H7 (cell line): ENCODE measurements at regions not wholly inside any gene's neighbourhood (a gene's known extent, or its start where the extent isn't known, plus 50 kb on each side); places are given as distances from the start of the nearest gene placed in this dataset.

Experiments used
- DNase-seq: peaks from one replicate; pipeline ENCODE4 v3.0.0; 2012
- H3K27me3 ChIP-seq: 2 replicates; pipeline ENCODE4 v1.6.0; 2011; ENCODE audit warnings: mild to moderate bottlenecking, low read length; ENCODE audit not compliant: control insufficient read depth, insufficient read depth
- H3K36me3 ChIP-seq: replicated peaks from 2 replicates; pipeline ENCODE4 v1.5.1; 2011; ENCODE audit warnings: low read length; ENCODE audit not compliant: control insufficient read depth, insufficient read depth
- H3K4me3 ChIP-seq: 2 replicates; pipeline ENCODE4 v1.5.1; 2011; ENCODE audit warnings: low read depth, mild to moderate bottlenecking, control low read depth, low read length, moderate library complexity; ENCODE audit not compliant: insufficient read depth

DNA sequence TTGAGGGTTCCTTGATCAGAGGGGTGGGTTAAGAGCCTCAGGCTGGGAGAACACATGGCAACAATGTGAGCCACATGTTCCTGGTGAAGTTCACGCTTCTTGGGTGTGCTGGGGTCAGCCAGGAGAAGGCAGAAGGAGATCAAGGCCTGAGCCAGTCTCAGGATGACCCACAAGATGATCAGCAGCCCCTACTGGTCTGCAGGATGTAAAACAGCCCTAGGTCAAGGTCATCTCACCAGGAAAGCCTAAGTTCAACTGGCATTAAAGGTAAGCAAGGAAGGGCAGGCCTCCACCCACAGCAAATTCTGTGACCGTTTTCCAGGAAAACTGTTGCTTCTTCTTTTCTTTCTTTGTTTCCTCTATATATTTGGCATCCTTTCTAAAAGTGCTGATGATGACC is 156.7 kb upstream of the KIRREL3 start:
- Histone ChIP-seq H3K4me3 (no peak overlapping the region), H3K36me3 (no peaks in the 10 kb centered on the region), H3K27me3 (no peaks in the 10 kb centered on the region)
- no peak for DNase-seq

DNA sequence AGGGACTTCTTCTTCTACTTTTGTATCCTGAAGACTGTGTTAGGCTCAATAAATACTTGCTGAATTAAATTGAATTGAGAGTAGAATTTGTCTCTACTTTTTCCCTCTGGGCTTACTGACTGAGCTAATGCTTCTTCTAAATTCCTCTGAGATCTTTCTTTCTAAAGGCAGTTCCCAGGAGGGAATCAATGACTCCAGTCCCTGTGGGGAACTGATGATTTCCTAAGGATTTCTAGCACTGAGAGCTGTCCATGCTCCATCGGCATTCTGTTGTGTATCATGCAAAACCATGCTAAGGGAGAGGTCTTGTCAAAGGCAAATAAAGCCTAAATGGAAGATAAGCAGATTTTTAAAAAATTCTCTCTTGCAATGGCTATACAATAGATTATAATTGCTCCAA is 148.8 kb upstream of the KIRREL3 start:
- no peaks in the 10 kb centered on the region for H3K27me3 ChIP-seq
- H3K4me3 ChIP-seq, result no peak overlapping the region
- no peak for DNase-seq
- no peaks in the 10 kb centered on the region for H3K36me3 ChIP-seq

DNA sequence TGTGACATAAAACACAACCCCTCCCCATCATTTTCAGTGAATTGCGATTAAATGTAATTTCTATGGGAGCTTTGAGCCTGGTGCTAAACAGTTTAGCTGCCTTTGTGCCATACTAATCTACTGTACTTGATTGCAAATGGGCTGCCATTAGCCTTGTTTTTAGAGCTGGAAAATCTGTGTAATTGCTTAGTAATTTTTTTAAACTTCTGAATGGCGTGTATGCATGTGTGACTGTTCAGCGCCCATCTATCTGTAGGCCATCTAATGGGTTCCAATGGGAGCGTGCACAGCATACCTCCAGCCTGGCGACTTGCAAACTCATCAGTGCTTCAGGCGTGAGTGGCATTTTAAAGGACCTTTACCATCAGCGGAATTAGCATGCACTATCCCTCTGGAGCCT is 142.7 kb upstream of the KIRREL3 start:
- Histone ChIP-seq H3K36me3 (no peaks in the 10 kb centered on the region), H3K27me3 (no peaks in the 10 kb centered on the region), H3K4me3 (no peak overlapping the region)
- DNase-seq, result no peak

DNA sequence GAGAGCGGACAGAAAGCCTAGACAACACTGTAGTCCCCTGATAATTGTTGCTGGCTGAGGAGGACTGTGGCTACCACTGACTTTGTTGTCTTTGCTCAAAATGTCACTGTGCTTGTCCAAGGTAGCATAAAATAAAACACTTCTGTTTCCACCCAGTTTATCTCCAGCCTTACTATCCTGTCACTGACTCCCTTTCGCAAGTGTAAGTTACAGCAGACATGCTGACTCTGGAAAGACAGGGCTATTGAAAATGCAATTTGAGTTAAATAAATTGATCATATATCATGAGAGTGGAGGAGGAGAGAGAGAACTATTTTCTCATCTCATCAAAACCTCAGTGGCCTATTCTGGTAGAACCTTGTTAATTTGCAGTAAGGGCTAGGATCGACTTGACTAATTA is 138.0 kb upstream of the KIRREL3 start:
- Histone ChIP-seq H3K27me3 (no peaks in the 10 kb centered on the region), H3K36me3 (no peaks in the 10 kb centered on the region), H3K4me3 (no peak overlapping the region)
- DNase-seq, result no peak

DNA sequence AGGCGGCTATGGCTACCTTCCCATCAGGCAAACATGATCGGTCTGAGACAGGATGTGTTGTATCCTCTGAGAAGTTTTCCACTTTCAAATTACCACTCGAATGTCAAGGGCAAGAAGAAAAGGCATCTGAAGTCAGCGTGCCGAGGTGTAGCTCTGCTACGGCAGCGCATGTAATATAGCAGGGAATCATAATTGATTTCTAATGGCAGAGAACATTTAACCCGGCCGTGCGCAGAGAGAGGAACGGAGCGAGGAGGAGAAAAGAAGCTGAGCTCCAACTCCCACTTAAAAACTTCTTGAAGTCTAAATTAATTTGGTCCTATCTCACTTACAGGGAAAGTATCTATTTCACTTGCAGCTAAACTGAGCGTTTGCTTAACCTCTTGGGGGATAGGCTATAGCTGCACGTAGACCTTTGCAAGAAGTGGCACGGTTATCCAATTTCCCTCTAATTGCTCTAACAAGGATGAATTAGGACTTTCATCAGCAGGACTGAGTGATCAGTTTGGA is 137.3 kb upstream of the KIRREL3 start:
- Histone ChIP-seq H3K4me3 (no peak overlapping the region), H3K27me3 (no peaks in the 10 kb centered on the region), H3K36me3 (no peaks in the 10 kb centered on the region)

DNA sequence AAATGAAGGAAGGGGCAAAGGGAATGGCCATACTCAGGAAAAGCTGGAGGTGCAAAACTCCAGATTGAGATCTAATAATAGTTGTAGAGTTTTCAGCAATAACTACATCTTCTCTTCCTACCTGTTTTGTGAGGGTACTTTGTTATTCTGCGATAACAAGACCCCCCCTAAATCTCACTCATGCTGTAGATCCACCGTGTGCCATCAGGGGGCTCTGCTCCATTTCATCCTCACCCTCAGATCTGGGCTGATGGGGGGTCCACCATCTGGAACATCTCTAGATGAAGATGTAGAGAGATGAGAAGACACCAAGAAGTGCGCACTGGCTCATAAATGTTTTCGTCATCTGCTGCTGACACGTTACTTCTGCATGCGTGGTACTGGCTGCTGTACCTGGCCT is 135.9 kb upstream of the KIRREL3 start:
- DNase-seq, result no peak
- Histone ChIP-seq H3K4me3 (no peak overlapping the region), H3K27me3 (no peaks in the 10 kb centered on the region), H3K36me3 (no peaks in the 10 kb centered on the region)

More for the DNA sequence above, 137.3 kb upstream of the KIRREL3 start:
- DNase-seq, result no peak

DNA sequence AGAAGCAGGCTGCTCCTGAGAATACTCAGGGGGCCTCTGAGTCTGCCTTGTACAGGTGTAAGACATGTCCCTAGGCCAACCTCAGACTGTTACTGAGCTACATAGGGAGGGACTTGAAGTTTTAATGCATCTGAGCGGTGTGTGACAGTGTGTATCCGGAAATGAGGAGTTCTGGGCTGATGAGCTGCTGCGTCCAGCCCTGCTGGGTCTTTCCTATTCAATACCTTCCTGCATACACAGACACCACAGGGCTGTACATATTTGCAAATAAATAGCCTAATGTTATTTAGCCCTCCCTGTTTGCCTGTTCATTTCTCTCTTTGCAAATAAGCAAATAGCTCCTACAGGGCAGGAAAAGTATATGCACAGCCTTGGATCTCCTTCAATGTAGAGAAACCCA is 134.7 kb upstream of the KIRREL3 start:
- Histone ChIP-seq H3K27me3 (no peaks in the 10 kb centered on the region), H3K4me3 (no peak overlapping the region), H3K36me3 (no peaks in the 10 kb centered on the region)
- DNase-seq, result no peak

DNA sequence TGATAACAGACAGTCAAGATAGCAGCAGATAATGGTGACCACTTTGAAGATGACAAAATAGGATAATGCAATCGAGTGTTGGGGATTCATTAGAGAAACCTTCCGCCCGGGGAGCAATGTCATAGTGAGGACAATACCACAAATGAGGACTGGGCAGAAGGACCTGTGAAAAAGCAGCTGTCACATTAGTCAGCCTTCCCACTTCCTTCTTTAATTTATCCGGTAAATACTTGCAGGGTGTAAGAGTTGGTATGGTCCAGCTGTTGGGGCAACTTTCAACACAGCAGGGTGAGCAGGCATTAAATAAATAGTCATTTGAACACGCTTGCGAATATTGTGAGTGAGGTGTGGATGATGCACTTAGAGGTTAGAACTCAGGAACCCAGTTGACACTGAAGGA is 132.5 kb upstream of the KIRREL3 start:
- no peaks in the 10 kb centered on the region for H3K36me3 ChIP-seq
- DNase-seq, result no peak
- no peaks in the 10 kb centered on the region for H3K27me3 ChIP-seq
- H3K4me3 ChIP-seq, result no peak overlapping the region

DNA sequence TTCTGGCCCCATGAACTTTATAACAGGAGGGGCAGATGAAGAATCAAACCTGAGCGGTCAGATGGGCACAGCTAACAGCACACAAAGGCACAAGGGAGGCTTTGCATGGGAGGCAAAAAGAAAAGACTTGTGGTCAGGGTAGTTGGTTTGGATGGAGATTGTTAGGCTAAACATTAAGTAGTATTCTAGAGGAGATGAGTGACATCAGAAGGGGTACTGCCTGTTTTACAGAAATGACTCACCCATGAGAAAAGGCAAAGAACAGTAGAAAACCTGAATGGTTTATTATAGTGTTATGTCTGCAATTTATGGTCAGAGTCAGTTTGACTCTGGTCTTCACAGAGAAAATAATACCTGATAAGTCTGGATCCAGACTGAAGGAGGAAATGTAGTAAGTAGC is 129.8 kb upstream of the KIRREL3 start:
- Histone ChIP-seq H3K36me3 (no peaks in the 10 kb centered on the region), H3K4me3 (no peak overlapping the region), H3K27me3 (no peaks in the 10 kb centered on the region)
- DNase-seq, result no peak

DNA sequence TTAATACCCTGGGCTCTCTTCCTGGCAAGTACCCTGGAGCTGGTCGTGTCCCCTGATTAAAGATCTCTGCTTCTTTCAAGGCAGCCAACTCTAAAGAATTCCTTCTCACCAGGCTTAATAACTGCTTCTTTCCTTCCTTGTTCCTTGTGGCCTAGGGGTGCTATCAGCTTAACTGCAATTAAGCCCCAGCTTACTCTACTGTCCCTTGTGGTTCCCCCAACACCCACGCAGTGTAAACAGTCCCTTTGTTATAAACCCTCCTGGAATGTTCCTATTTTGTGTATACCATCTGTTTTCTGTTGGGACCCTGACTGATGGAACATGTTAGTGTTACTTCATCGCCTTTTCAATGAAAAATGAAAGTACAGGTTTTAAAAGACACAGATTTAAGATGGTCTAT is 126.4 kb upstream of the KIRREL3 start:
- H3K36me3 ChIP-seq, result no peaks in the 10 kb centered on the region

DNA sequence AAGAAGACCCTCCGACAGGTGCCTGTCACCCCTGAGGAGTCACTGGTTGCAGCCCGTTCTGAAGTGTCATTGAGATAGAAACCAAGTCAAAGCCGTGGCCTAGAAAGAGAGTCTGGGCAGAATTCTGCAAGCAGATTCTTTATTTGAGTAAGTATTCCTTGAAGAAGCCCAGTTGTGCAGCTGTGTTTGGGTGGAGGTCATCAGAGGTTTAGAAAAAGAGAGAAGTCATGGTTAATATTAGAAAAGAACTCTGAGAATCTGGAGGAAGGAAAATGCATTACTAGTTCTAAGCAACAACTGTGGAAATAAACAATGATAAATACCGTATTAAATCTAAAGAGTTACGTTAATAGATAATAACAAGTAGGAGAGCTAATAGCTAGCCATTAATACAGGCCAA is 118.8 kb upstream of the KIRREL3 start:
- no peak overlapping the region for H3K4me3 ChIP-seq
- no peaks in the 10 kb centered on the region for H3K27me3 ChIP-seq
- DNase-seq, result no peak
- H3K36me3 ChIP-seq, result no peaks in the 10 kb centered on the region

More for the DNA sequence above, 126.4 kb upstream of the KIRREL3 start:
- DNase-seq, result no peak
- no peaks in the 10 kb centered on the region for H3K27me3 ChIP-seq
- H3K4me3 ChIP-seq, result no peak overlapping the region

DNA sequence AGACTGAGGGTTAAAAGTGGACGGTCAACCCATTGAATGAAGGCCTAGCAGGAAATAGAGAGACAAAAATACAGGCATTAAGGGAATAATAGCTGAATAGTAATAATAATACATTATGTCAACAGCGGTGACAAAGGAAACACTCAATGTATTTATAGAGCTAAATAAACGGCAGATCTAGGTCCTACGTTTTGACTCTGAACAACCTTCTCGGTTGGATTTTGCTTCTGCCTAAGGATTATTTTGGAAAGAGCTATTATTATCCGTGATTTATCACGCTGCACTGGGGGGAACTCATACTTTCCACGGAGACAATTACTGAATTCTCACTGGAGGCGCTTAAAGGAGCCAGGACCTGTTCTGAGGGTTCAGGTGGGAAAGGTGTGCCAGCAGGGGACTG is 118.2 kb upstream of the KIRREL3 start:
- Histone ChIP-seq H3K36me3 (no peaks in the 10 kb centered on the region), H3K27me3 (no peaks in the 10 kb centered on the region), H3K4me3 (no peak overlapping the region)
- DNase-seq, result no peak

DNA sequence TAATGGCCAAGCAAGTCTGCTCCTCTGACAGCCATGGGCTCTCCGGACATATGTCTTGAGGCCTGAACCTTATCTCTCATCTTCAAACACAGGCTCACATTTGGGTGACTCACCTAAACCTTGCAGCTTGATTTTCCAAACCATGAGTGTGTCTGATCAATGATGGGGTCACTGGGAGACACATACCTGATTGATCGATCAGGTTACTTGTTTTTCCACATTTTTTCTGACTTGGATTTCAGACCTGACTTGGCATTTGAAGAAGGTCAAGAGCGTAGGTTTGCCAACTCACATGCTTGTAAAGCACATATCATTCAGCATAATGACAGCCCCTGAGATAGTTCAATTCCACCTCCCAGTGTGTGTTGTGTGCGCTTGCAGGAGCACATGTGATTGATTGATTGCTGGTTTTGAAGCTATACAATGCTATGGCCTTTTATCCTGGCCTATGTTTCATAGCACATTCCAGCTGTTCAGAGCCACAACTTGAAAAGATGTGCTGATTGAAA is 116.7 kb upstream of the KIRREL3 start:
- H3K36me3 ChIP-seq, result no peaks in the 10 kb centered on the region
- no peak for DNase-seq
- H3K4me3 ChIP-seq, result no peak overlapping the region
- H3K27me3 ChIP-seq, result no peaks in the 10 kb centered on the region

DNA sequence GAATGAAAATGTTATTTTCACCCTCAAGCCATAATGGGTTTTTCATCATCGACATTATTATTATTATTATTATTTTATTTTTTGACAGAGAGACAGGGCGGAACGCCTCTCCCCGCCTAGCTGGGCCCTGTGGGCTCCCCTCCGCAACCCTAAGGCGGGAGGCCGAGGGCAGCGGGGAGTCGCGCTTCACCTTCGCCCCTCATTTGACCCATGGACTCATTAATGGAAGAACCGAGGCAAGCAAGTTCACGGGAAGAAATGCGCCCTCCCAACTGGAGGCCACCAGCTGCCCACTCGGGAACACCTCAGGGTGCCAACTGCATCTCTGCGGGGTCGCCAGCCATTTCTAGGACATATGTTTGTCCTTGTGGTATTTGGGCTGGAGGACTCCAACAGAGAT is 115.3 kb upstream of the KIRREL3 start:
- no peaks in the 10 kb centered on the region for H3K27me3 ChIP-seq
- H3K4me3 ChIP-seq, result no peak overlapping the region
- no peaks in the 10 kb centered on the region for H3K36me3 ChIP-seq
- no peak for DNase-seq

DNA sequence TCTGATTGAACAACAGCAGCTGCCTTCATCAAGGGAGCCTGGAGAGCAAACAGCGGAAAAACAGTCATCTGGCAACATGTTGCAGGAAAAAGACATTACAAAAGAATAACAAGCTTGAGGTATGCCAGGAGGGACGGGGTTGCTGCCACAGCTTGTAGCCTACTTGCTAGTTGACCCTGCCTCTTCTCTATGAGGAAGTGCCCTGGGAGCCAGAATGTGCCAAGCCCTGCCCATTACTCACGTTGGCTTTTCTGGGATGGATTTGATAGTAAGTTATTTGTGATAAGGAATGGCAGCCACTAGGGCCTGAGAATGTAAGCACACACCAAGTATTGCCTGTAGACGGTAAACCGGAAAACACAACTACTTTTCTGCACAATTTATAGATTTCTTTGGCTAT is 113.5 kb upstream of the KIRREL3 start:
- H3K36me3 ChIP-seq, result no peaks in the 10 kb centered on the region
- H3K27me3 ChIP-seq, result no peaks in the 10 kb centered on the region
- no peak for DNase-seq
- H3K4me3 ChIP-seq, result no peak overlapping the region

DNA sequence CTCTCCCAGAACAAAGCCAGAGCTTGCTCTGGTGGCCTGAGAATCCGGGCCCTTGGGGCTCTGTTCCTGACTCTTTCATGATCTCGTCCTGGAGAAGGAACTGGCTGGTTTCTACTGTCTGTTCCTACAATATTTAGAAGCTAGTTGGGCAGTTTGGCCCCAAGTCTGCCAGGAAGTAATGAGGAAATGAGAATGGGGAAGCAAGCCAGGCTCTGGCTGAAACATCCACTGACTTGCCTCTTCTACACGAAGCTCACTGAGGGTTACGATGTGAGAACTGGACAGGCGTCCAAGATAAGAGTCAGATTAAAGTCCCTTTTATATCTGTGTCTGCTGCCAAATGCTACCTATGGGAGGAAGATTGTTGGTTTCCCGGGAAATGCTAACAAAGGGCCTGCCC is 110.0 kb upstream of the KIRREL3 start:
- Histone ChIP-seq H3K27me3 (no peaks in the 10 kb centered on the region), H3K36me3 (no peaks in the 10 kb centered on the region), H3K4me3 (no peak overlapping the region)
- no peak for DNase-seq
